ENCODE measurements at regions not wholly inside any gene's neighbourhood (a gene's known extent, or its start where the extent isn't known, plus 50 kb on each side); places are given as distances from the start of the nearest gene placed in this dataset.

DNA sequence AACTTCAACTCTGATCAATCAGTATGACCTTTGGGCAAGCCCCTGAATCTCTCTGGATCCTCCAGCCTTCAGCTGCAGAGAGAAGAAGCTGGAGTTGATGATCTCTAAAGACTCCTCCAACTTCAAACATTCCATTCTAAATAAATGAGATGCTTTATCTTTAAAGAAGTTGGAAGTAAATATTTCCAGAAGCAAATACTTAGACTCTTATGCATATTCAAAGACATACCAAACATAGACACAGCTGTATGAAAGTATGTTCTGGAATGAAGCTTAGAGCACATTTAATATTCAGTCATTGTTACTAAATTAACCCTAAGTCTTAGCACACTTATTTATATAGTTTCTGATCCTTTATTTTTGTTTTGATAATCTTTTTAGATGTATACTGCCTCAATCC is 77.6 kb upstream of the ACP3 start:
- Histone ChIP-seq H3K79me2 (ENCODE audit: insufficient read depth) (no peaks in the 10 kb centered on the region), H3K9ac (no peak overlapping the region), H3K4me2 (no peak overlapping the region), H3K9me2 (no peaks in the 10 kb centered on the region), H3K27ac (ENCODE audit: low read depth in 2 of 2, low read length in 1 of 2) (no peak overlapping the region), H4K20me1 (ENCODE audit: insufficient read depth) (no peaks in the 10 kb centered on the region), H3K4me3 (ENCODE audit: low read depth in 2 of 2, low read length in 1 of 2) (no peak overlapping the region), H3K27me3 (ENCODE audit: insufficient read depth) (no peaks in the 10 kb centered on the region; the same call in 1 of the 2 replicates), H3K4me1 (ENCODE audit: control insufficient read depth in 1 of 2, insufficient read depth in 2 of 2, low read depth in 1 of 2, low read length in 1 of 2) (no peaks in the 10 kb centered on the region), H3K36me3 (replicated peaks in 1 of 2; ENCODE audit: control insufficient read depth in 1 of 2, insufficient read depth in 2 of 2, low read length in 1 of 2) (no peaks in the 10 kb centered on the region), H2AFZ (ENCODE audit: low read depth) (no peak overlapping the region), H3K9me3 (no peaks in the 10 kb centered on the region), H3F3A (replicated peaks; ENCODE audit: insufficient read depth) (no peaks in the 10 kb centered on the region)
- ChIA-PET POLR2A (no interaction called here), CTCF (interaction anchor here (1.2 to 1.3 kb wide), 3 partner anchors 10 to 103 kb away, joined by 4 to 5 read pairs (median 4); no protein-coding TSS in a partner anchor)
- TF ChIP-seq NFIC (IDR thresholded peaks at IDR 0.05; ENCODE audit: borderline replicate concordance) (no peak), NRF1 (IDR thresholded peaks at IDR 0.05; ENCODE audit: low read depth, low read length) (no peak), MEF2A (IDR thresholded peaks at IDR 0.05; ENCODE audit: borderline replicate concordance, low read depth) (no peak), ELF1 (IDR thresholded peaks at IDR 0.05) (no peak), MXI1 (IDR thresholded peaks at IDR 0.05; ENCODE audit: low read depth, low read length) (no peak), RCOR1 (IDR thresholded peaks at IDR 0.05; ENCODE audit: low read length) (no peak), EP300 (IDR thresholded peaks at IDR 0.05; ENCODE audit: borderline replicate concordance in 1 of 2, low read depth in 1 of 2, low read length in 1 of 2) (no peak), RAD21 (IDR thresholded peaks at IDR 0.05; ENCODE audit: low read length) (no peak), EZH2phosphoT487 (IDR thresholded peaks at IDR 0.05; ENCODE audit: borderline replicate concordance, low read depth) (no peak), RXRA (IDR thresholded peaks at IDR 0.05; ENCODE audit: borderline replicate concordance, low read depth) (no peak), TCF12 (IDR thresholded peaks at IDR 0.05) (no peak), GATA2 (CRISPR knock-in tag; IDR thresholded peaks at IDR 0.05) (no peak), POLR2AphosphoS5 (IDR thresholded peaks at IDR 0.05; ENCODE audit: low read depth, low read length) (no peak), JUND (IDR thresholded peaks at IDR 0.05) (no peak)
- TF ChIP-seq, protein P1, sequence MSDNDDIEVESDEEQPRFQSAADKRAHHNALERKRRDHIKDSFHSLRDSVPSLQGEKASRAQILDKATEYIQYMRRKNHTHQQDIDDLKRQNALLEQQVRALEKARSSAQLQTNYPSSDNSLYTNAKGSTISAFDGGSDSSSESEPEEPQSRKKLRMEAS (IDR thresholded peaks at IDR 0.05; ENCODE audit: low read depth) = no peak
- TF ChIP-seq, protein P2, sequence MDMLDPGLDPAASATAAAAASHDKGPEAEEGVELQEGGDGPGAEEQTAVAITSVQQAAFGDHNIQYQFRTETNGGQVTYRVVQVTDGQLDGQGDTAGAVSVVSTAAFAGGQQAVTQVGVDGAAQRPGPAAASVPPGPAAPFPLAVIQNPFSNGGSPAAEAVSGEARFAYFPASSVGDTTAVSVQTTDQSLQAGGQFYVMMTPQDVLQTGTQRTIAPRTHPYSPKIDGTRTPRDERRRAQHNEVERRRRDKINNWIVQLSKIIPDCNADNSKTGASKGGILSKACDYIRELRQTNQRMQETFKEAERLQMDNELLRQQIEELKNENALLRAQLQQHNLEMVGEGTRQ (IDR thresholded peaks at IDR 0.05; ENCODE audit: borderline replicate concordance, low read depth, low read length) = no peak
- TF ChIP-seq, protein P3, sequence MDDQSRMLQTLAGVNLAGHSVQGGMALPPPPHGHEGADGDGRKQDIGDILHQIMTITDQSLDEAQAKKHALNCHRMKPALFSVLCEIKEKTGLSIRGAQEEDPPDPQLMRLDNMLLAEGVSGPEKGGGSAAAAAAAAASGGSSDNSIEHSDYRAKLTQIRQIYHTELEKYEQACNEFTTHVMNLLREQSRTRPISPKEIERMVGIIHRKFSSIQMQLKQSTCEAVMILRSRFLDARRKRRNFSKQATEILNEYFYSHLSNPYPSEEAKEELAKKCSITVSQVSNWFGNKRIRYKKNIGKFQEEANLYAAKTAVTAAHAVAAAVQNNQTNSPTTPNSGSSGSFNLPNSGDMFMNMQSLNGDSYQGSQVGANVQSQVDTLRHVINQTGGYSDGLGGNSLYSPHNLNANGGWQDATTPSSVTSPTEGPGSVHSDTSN (IDR thresholded peaks at IDR 0.05) = no peak
- TF ChIP-seq, protein P4, sequence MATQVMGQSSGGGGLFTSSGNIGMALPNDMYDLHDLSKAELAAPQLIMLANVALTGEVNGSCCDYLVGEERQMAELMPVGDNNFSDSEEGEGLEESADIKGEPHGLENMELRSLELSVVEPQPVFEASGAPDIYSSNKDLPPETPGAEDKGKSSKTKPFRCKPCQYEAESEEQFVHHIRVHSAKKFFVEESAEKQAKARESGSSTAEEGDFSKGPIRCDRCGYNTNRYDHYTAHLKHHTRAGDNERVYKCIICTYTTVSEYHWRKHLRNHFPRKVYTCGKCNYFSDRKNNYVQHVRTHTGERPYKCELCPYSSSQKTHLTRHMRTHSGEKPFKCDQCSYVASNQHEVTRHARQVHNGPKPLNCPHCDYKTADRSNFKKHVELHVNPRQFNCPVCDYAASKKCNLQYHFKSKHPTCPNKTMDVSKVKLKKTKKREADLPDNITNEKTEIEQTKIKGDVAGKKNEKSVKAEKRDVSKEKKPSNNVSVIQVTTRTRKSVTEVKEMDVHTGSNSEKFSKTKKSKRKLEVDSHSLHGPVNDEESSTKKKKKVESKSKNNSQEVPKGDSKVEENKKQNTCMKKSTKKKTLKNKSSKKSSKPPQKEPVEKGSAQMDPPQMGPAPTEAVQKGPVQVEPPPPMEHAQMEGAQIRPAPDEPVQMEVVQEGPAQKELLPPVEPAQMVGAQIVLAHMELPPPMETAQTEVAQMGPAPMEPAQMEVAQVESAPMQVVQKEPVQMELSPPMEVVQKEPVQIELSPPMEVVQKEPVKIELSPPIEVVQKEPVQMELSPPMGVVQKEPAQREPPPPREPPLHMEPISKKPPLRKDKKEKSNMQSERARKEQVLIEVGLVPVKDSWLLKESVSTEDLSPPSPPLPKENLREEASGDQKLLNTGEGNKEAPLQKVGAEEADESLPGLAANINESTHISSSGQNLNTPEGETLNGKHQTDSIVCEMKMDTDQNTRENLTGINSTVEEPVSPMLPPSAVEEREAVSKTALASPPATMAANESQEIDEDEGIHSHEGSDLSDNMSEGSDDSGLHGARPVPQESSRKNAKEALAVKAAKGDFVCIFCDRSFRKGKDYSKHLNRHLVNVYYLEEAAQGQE (IDR thresholded peaks at IDR 0.05; ENCODE audit: low read depth, low read length) = no peak
- TF ChIP-seq, protein P5, sequence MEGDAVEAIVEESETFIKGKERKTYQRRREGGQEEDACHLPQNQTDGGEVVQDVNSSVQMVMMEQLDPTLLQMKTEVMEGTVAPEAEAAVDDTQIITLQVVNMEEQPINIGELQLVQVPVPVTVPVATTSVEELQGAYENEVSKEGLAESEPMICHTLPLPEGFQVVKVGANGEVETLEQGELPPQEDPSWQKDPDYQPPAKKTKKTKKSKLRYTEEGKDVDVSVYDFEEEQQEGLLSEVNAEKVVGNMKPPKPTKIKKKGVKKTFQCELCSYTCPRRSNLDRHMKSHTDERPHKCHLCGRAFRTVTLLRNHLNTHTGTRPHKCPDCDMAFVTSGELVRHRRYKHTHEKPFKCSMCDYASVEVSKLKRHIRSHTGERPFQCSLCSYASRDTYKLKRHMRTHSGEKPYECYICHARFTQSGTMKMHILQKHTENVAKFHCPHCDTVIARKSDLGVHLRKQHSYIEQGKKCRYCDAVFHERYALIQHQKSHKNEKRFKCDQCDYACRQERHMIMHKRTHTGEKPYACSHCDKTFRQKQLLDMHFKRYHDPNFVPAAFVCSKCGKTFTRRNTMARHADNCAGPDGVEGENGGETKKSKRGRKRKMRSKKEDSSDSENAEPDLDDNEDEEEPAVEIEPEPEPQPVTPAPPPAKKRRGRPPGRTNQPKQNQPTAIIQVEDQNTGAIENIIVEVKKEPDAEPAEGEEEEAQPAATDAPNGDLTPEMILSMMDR (IDR thresholded peaks at IDR 0.05) = no peak
- TF ChIP-seq, protein P6, sequence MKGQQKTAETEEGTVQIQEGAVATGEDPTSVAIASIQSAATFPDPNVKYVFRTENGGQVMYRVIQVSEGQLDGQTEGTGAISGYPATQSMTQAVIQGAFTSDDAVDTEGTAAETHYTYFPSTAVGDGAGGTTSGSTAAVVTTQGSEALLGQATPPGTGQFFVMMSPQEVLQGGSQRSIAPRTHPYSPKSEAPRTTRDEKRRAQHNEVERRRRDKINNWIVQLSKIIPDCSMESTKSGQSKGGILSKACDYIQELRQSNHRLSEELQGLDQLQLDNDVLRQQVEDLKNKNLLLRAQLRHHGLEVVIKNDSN (IDR thresholded peaks at IDR 0.05; ENCODE audit: borderline replicate concordance, low read depth) = no peak
- no peak for DNase-seq
